ENCODE measurements at regions not wholly inside any gene's neighbourhood (a gene's known extent, or its start where the extent isn't known, plus 50 kb on each side); places are given as distances from the start of the nearest gene placed in this dataset.

DNA sequence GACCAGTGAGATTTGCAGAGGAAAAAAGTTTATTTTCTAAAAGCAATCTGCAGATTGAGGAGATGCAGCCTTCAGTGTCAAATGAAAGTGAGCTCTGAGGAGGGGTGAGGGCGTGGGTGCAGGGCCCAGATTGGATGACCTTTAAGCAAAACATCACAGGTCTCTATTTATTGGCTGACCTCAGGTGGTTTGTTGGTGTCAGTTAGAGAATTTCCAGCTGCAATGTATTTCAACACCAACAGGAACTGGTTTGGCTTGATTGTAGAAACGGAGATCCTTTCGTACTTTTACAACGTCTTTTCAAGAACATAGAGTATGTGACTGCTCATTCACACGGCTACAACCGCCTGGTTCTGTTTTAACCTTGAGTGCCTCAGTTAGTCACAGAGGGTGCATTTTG, 1069.1 kb downstream of the EFNA5 start:
- TF ChIP-seq, protein P1, sequence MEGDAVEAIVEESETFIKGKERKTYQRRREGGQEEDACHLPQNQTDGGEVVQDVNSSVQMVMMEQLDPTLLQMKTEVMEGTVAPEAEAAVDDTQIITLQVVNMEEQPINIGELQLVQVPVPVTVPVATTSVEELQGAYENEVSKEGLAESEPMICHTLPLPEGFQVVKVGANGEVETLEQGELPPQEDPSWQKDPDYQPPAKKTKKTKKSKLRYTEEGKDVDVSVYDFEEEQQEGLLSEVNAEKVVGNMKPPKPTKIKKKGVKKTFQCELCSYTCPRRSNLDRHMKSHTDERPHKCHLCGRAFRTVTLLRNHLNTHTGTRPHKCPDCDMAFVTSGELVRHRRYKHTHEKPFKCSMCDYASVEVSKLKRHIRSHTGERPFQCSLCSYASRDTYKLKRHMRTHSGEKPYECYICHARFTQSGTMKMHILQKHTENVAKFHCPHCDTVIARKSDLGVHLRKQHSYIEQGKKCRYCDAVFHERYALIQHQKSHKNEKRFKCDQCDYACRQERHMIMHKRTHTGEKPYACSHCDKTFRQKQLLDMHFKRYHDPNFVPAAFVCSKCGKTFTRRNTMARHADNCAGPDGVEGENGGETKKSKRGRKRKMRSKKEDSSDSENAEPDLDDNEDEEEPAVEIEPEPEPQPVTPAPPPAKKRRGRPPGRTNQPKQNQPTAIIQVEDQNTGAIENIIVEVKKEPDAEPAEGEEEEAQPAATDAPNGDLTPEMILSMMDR (IDR thresholded peaks at IDR 0.05 in 4 of 5, conservative IDR thresholded peaks at IDR 0.05 in 1 of 5): no peak
- TF ChIP-seq POLR2A (IDR thresholded peaks at IDR 0.05): no peak
